Loucy (cell line): ENCODE measurements at regions not wholly inside any gene's neighbourhood (a gene's known extent, or its start where the extent isn't known, plus 50 kb on each side); places are given as distances from the start of the nearest gene placed in this dataset.

Experiments used
- EZH2phosphoT487 ChIP-seq: fragments of 200-600 bp; IDR thresholded peaks from 2 replicates; pipeline ENCODE4 v1.6.1; 2018; ENCODE audit warnings: antibody characterized with exemption, mild to moderate bottlenecking, moderate library complexity, borderline replicate concordance
- TF ChIP-seq, protein P1 (sequence below): fragments of 200-600 bp; sonication (generic); conservative IDR thresholded peaks from 2 replicates; pipeline ENCODE4 v1.5.1; 2014; ENCODE audit warnings: mild to moderate bottlenecking, antibody characterized with exemption, low read length

DNA sequence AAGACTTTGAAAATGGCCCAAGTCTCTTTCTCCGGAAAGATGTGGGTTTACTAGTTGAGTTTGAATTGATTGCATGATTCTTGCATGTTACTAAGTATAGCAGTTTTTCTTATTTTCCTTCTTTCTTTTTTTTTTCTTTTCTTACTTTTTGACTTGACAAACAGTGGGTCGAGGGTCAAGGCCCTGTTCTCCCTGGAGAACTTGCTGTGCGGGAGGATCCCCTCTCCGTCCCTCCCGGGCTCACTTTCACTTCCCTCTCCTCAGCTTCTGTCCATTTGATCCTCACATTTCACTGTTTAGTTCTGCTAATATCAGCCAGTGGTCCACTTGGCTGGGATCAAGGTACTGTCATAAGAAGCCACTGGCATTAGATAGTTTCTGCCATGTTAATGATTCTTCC lies 767.4 kb downstream of the TDRD15 start:
- TF ChIP-seq, protein P1, sequence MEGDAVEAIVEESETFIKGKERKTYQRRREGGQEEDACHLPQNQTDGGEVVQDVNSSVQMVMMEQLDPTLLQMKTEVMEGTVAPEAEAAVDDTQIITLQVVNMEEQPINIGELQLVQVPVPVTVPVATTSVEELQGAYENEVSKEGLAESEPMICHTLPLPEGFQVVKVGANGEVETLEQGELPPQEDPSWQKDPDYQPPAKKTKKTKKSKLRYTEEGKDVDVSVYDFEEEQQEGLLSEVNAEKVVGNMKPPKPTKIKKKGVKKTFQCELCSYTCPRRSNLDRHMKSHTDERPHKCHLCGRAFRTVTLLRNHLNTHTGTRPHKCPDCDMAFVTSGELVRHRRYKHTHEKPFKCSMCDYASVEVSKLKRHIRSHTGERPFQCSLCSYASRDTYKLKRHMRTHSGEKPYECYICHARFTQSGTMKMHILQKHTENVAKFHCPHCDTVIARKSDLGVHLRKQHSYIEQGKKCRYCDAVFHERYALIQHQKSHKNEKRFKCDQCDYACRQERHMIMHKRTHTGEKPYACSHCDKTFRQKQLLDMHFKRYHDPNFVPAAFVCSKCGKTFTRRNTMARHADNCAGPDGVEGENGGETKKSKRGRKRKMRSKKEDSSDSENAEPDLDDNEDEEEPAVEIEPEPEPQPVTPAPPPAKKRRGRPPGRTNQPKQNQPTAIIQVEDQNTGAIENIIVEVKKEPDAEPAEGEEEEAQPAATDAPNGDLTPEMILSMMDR, result no peak
- no peak for TF ChIP-seq EZH2phosphoT487
